Stimulated activated CD4-positive, alpha-beta T cell treated with anti-CD3 and anti-CD28 coated beads, TNF-alpha, amount 100 ng/mL, for 1 hour (primary cell): ENCODE measurements at regions not wholly inside any gene's neighbourhood (a gene's known extent, or its start where the extent isn't known, plus 50 kb on each side); places are given as distances from the start of the nearest gene placed in this dataset.

Source experiments
- DNase-seq, 3 donors: peaks; one replicate each; pipeline ENCODE4 v3.0.0-alpha.2; 2020; ENCODE audit warnings: low read depth in 3 of 3, low spot score in 1 of 3

GRCh38 chr6:21807299-21808044, 213.9 kb downstream of the SOX4 start:
- no peak for DNase-seq

DNA sequence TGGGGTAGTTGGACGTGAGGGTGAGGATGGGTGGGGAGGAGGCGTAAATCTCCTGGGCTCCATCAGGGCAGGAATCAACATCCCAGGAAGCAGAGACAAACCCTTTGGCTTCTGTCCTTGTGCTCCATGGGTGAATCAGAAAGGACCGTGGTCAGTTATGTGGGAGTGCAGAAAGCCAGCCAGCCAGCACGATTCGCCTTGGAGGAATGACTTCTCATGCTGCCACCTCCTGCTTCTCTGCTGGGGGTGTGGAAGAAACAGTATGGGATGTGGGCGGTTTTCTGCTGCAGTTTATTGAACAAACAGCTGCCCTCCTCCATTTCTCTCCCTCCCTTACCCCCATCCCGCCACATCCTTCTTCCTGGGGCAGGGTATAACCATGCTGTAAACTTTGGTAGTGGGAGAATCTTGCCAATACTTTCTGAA, 214.5 kb downstream of the SOX4 start:
- DNase-seq = no peak

DNA sequence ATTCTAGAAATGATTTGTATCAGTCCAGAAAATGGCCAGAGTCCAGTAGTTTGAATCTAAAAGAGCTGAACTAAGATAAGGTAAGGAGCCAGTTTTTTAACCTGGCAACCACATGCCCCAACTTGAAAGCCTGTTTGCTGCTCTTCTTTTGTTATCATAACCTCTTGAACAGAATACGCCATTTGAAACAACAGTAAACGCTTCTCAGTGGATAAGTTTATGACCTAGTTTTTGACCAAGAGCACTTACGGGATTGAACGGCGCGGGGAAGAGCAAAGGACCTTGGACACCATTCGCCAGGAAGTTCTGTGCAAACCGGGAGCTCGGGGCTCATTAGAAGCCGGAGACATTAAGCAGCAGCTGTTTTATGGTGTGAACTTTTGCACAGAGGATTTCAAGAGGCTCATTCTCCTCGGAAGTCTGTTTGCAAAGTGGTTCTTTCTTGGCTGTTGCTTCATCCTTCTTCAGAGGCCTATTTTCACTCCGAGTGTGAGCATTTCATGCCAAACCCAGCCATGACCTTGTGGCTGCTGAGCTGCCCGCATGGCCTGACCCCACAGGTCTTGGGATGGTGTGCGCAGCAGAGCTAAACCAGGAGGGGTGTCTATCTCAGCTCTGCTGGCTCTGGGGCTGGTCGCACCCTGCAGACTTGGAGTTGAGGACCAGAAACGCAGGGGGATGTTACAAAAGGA, 215.1 kb downstream of the SOX4 start:
- DNase-seq = no peak

DNA sequence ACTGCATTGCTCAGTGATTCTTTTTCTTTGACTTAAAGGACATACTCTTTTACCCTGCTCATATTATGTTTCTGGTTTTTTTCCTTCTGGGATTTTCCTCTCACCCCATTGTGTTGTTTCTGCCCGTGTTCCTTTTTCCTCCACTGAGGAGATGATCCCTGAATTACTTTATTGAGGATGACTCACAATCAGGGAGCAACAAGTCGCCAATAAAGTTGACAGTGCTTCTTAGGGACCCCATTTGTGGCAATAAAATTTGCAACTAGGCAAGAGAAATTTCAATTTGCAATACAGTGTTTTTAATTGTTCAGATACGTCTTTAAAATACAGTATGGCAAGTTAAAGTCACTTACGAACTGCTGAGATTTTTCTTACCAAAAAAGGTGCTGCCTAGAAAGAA, 217.9 kb downstream of the SOX4 start:
- no peak for DNase-seq

GRCh38 chr6:21816231-21816630, 222.7 kb downstream of the SOX4 start:
- DNase-seq = no peak

DNA sequence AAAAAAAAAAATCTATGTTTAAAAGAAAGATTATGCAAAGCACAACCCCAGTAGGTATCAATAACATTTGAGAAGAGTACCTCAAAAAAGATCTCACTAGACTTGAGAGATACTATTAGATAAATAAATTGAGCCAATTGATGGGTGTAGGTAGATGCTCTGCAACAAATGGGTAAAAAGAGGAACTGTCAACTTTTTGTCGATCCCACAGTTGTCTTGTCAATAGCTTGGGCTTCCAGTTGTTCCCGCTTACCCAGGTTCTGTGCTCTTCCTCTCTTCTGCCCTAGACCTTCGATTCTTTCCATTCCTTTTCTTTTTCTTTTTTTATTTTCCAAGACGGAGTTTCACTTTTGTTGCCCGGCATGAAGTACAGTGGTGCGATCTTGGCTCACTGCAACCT, 226.9 kb downstream of the SOX4 start:
- no peak for DNase-seq

- DNase-seq = no peak
Observed at GRCh38 chr6:21823371-21823770, 229.8 kb downstream of the SOX4 start.

DNA sequence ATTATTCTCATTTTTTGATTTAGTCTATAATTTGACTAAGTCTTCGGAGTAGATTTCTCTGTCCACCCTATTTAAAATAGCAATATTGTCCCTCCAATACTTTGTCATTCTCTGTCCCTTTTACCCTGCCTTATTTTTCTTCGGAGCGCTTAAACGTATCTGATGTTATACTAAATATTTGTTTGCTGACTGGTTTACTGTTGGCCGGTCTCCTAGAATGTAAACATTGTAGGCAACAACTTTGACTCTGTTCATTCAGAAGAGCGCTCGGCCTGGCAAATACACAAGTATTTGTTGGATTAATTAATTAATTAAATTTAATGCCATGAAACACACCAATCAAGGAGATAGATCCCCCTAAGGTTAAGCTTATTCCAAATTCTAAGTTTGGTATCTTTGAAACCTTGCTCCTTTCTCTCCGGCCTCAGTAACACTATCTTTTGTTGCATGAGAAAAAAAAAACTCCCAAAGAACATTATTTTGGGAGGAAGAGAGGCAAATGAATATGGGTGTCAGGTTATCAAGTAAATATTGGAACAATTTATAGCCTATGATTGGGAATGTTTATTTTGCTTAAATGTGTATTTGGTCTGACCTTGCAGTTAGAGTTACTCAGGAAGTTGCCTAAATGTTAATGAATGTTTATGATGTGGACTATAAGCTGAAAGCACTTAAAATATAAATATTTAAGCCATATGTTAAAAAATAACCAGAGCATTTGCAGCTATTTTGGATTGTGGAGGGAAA, 231.1 kb downstream of the SOX4 start:
- no peak for DNase-seq

GRCh38 chr6:21826023-21826422, 232.5 kb downstream of the SOX4 start:
- DNase-seq = no peak

DNA sequence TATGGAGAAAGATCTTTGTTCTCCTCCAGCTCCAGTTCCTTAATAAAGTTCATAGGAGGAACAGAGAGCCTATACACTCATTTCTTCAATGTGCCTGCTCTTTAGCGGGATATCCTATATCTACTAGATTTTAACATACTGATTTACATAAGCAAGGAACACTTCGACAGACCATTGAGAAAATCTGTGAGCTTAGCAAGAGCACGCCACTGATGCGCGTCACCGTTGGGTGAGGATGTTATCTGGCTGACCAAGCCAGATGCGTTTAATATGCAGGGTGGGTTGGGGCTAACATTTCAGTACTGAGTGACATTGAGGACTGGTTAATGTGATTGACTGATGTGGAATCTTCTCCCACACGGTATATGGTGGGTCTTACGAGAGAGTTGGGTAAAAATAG, 233.4 kb downstream of the SOX4 start:
- no peak for DNase-seq

DNA sequence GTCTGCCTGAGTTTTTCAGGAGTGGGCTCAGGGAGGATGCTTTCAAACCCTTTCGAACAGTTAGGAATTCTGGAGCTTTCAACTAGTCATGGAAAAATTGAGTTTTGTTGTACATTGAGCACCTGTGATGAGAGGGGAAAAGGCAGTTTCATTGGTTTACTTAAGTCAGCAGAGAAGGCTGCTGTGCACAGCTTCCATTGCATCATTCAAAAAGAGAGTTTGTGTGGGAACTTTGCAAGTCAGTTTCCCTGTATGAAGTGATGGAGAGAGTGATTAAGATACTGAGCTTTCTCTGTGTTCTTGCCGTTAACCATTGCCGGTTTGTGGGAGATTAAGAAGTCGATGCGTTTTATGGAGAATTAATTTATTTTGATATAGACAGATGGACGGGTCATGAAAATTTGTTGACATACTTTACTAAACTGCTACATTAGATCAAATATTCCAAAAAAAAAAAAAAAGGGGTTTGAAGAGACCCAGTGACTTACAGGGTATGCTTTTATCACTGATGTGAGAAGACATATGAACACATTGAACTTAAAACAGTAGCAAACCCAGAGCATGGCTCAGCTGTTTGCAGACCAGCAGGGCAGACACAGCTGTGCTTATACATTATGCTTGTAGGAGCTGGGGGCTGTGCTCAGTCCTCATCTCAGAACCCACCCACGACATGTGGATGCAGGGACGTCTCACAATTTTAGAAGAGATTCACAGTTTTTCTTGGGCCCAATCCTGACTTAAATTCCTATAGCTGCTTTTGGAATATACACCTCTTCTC, 234.1 kb downstream of the SOX4 start:
- DNase-seq = no peak

DNA sequence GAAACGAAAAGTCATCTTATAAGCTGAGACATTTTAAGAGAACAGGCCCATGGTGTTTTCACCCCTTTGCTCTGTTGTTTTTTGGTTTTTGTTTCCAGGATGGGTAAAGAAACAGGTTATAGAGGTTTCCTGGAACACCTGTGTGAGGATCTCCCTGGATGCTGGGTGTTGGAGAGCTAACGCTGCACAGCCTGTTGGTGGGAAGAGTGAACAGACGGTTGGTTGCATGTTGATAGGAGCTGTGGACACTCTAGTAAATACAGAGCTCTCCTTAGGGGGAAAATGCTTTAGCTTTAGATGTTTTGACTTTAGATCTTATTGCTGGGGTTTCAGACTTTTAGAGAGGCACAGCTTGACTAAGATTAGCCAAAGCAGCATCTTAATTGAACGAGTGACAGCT, 235.2 kb downstream of the SOX4 start:
- no peak for DNase-seq

DNA sequence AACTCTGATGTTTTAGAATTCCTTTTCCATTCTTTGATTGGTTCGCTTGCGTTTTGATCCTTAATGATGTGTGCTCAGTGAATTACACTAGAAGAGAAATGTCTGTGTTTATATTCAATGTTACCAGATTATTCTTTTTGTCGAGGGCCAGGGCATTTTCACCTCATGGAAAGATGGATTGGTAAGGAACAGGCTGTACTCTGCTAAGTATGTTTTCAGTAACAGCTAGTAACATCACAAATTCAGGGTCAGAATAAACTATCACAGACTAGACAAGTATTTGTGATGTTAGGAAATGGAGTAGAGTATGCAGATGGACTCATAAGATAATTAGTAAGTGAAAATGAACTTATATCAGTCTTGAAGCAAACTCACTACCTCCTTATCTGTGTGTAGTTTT, 235.6 kb downstream of the SOX4 start:
- DNase-seq = no peak

DNA sequence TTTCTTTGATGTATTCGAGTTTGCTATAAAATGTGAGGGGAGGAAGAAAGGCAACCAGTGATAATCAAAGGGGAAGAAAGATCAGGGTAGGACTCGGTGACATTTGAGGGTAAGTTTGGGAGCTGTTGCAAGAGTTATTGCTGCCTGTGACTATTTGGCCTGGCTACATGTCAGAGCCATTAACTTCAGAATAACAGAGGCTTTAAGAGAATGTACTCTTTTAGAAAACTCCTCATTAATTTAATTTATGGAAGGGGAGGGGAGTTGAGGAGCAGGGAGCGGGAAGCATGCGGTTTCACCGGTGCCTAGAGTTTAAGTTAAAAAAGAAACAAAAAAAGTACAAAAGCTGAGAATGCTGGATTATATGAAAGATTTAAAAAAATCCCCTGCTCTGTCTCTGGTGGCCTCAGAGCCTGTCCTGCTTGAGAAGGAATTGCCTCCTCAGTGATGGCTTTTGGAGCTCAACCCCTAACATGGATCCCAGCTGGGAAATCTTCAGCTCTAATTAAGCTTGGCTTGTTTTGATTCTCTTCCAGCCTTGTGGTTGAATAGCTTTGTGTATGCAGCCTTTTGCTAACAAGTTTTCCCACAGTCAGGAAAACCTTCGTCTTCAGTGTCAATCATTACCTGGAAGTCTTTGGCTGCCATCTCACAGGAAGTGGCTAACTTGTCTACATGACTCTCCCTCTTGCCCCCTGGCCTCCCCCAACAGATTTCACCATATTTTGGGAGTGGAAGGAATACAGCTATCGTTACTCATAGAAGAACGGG, 238.2 kb downstream of the SOX4 start:
- DNase-seq = no peak

DNA sequence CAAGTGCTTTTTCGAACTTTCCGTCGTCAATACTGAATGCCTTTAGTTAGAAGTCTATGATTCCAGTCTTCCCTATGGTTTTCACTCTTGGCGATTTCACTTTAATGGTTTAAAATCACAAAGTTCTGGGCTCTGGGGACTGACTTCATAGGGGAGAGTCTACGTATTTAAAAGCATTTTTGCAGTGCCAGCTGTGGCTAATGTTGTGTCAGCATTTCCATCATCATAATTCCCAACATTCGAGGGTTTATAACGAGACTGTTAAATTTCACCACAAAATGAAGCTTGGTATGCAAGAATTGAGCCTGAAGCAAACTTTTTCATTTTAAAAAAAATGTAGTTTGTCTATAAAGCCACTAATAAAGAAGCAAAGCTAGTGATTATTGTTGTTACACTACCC, 242.7 kb downstream of the SOX4 start:
- no peak for DNase-seq

DNA sequence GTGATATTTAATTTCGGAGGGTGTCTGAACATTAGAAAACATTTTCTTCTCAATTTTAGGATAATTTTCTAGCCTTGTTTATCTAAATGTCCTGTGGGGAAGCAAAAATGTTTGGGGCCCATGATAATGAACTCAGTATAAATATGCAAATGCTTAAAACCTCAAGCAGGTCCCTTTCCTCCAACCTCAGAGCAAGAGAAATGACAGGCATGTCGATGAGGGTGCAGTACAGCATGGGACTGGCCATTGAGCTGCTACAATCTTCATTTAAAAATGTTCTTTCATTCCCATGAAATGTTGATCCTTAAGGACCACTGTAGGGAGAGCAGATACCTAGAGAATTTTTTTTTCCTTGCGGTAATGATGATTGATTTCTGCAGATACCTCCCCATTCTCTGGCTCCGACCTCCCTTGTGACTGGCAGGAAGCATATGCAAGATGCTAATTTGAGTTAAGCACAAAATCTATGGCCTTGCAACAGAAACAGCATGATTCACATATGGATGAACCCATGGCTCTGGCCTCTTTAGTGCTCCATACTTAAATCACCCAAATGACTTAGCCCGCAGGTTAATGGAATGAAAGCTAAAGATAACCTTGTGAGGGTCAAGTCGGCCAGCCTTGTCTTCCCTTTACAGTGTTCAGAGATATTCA, 243.3 kb downstream of the SOX4 start:
- DNase-seq = no peak

- no peak for DNase-seq
Observed at GRCh38 chr6:21840428-21840827, 246.9 kb downstream of the SOX4 start.

GRCh38 chr6:21842875-21843645, 249.5 kb downstream of the SOX4 start:
- DNase-seq = no peak

DNA sequence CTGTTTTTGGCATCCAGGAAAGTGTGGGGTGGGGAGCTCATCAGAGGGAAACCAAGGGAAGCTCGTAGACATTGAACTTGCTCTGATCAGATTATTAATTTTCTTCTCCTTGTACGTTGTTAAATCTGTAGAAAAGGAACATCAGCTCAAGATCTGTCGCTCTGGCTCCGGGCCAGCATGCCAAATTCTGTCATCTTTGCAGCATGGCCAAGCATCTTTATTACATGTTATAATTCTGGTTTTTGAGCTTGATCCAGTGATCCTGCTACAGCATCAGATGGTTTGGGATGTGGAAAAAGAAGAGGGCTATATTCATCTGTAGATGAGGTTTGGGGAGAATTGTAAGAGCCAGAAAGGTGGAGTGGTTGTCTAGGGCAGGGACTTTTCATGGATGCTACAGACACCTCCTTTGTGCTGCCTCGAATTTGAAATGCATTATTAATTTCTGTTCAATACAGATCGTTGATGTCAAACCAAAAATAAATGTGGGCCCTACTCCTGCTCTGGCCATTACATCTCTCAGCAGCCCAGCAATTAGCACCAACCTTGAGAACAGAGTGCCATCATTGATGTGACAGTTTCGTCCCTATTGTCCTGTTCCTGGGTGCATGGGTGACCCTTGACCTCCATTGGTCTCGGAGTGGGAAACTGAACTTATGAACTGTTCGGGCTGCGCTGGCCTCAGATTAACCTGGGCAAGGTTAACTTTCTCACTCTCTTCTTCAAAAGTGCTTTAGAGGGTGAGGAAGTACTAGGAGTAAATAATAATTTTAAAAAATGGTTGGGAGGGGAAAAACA, 250.8 kb downstream of the SOX4 start:
- no peak for DNase-seq
